ENCODE measurements at regions not wholly inside any gene's neighbourhood (a gene's known extent, or its start where the extent isn't known, plus 50 kb on each side); places are given as distances from the start of the nearest gene placed in this dataset.
"Not testable (repeated sequence)": the region's sequence is repeated elsewhere in the genome, so short reads cannot be mapped to it uniquely, and the experiment has no call there.

- DNase-seq (ENCODE audit: low spot score) = no peak
These were observed 1403.0 kb downstream of the BRD1 start for GRCh38 chr22:48424661-48425060.

- no peak for DNase-seq (ENCODE audit: low spot score)
These were observed 1403.5 kb downstream of the BRD1 start for GRCh38 chr22:48424201-48424627.

GRCh38 chr22:48423481-48423911 lies 1404.2 kb downstream of the BRD1 start:
- DNase-seq (ENCODE audit: low spot score) = no peak

GRCh38 chr22:48422900-48423480 lies 1404.7 kb downstream of the BRD1 start:
- DNase-seq (ENCODE audit: low spot score) = no peak

- DNase-seq (ENCODE audit: low spot score) = no peak
These were observed 1408.8 kb downstream of the BRD1 start for GRCh38 chr22:48418831-48419230.

- DNase-seq (ENCODE audit: low spot score) = no peak
These were observed 1410.2 kb downstream of the BRD1 start for GRCh38 chr22:48417225-48418070.

GRCh38 chr22:48416396-48417224 lies 1411.1 kb downstream of the BRD1 start:
- no peak for DNase-seq (ENCODE audit: low spot score)

GRCh38 chr22:48415520-48415919 lies 1412.2 kb downstream of the BRD1 start:
- DNase-seq (ENCODE audit: low spot score) = no peak

GRCh38 chr22:48414651-48415050 lies 1413.0 kb downstream of the BRD1 start:
- DNase-seq (ENCODE audit: low spot score) = no peak

- not testable (repeated sequence) for DNase-seq (ENCODE audit: low spot score)
These were observed 1414.7 kb downstream of the BRD1 start for GRCh38 chr22:48412931-48413330.

- no peak for DNase-seq (ENCODE audit: low spot score)
These were observed 1417.1 kb downstream of the BRD1 start for GRCh38 chr22:48410536-48410935.

GRCh38 chr22:48407256-48407955 lies 1420.3 kb downstream of the BRD1 start:
- no peak for DNase-seq (ENCODE audit: low spot score)

GRCh38 chr22:48406161-48406560 lies 1421.5 kb downstream of the BRD1 start:
- DNase-seq (ENCODE audit: low spot score) = no peak

- DNase-seq (ENCODE audit: low spot score) = no peak
These were observed 1421.9 kb downstream of the BRD1 start for GRCh38 chr22:48405741-48406140.

- DNase-seq (ENCODE audit: low spot score) = no peak
These were observed 1422.7 kb downstream of the BRD1 start for GRCh38 chr22:48404801-48405447.

GRCh38 chr22:48403521-48404403 lies 1423.9 kb downstream of the BRD1 start:
- DNase-seq (ENCODE audit: low spot score) = no peak

GRCh38 chr22:48402591-48403031 lies 1425.1 kb downstream of the BRD1 start:
- DNase-seq (ENCODE audit: low spot score) = no peak

GRCh38 chr22:48401523-48401922 lies 1426.2 kb downstream of the BRD1 start:
- not testable (repeated sequence) for DNase-seq (ENCODE audit: low spot score)

- DNase-seq (ENCODE audit: low spot score) = no peak
These were observed 1429.3 kb downstream of the BRD1 start for GRCh38 chr22:48398181-48398905.

Data from iPS-NIHi11 (cell line).